Non-pigmented ciliary epithelial cell (primary cell): ENCODE measurements at regions not wholly inside any gene's neighbourhood (a gene's known extent, or its start where the extent isn't known, plus 50 kb on each side); places are given as distances from the start of the nearest gene placed in this dataset.
"Not testable (repeated sequence)": the region's sequence is repeated elsewhere in the genome, so short reads cannot be mapped to it uniquely, and the experiment has no call there.

Source experiments
- DNase-seq: peaks from one replicate; pipeline ENCODE4 v3.0.0-alpha.2; 2010; ENCODE audit warnings: low read depth

GRCh38 chr12:31820832-31821231 is 92.0 kb upstream of the AMN1 start:
- DNase-seq, result no peak

- DNase-seq, result no peak
Observed at GRCh38 chr12:31819427-31819826, 90.6 kb upstream of the AMN1 start.

- no peak for DNase-seq
Observed at GRCh38 chr12:31818623-31819268, 89.9 kb upstream of the AMN1 start.

DNA sequence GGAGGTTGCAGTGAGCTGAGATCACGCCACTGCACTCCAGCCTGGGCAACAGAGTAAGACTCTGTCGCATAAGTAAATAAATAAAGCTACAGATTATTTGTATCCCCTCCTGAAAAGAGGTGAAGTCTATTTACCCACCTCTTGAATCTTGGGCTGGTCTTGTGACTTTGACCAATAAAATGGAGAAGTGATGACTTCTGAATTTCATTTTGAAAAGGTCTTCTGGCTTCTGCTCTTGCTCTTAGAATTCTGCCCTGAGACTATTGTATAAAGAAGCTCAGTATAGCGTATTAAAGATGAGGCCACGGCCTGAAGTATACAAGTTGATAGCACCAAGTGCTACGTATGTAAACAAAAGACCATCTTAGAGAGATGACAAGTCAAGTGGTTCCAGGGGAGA is 88.3 kb upstream of the AMN1 start:
- no peak for DNase-seq

DNA sequence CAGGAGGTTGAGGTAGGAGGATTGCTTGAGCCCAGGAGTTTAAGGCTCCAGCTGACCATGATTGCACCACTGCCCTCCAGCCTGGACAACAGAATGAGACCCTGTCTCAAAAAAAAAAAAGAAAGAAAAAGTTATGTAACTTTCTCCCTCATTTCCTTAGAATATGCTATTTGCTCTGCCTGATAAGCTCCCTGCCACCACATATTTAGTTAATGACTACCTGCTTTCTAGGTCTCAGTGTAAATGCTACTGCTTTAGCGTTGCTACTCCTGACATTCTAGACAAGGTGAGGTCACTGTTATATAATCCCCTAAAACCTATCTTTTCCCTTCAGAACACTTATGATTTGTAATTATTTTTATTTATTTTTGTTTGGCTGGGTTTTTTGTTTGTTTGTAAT is 86.3 kb upstream of the AMN1 start:
- no peak for DNase-seq

DNA sequence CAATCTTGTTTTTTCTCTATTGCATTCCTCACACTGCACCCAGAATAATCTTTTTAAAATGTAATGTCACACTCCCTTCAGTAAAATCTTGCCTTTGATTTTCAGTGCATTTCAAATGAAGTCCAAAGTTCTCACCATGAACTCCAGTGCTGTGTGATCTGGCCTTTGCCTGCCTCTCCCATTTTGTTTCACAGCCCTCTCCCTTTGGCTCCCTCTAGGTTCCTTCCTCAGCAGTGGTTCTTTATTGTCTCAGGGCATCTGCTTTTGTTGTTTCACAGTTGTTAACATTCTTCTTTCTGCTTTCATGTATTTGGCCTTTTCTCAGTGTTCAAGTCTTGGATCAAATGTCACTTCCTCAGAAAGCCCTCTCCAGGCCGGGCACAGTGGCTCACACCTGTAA is 84.5 kb upstream of the AMN1 start:
- DNase-seq, result no peak

GRCh38 chr12:31807773-31808097 is 78.9 kb upstream of the AMN1 start:
- no peak for DNase-seq

DNA sequence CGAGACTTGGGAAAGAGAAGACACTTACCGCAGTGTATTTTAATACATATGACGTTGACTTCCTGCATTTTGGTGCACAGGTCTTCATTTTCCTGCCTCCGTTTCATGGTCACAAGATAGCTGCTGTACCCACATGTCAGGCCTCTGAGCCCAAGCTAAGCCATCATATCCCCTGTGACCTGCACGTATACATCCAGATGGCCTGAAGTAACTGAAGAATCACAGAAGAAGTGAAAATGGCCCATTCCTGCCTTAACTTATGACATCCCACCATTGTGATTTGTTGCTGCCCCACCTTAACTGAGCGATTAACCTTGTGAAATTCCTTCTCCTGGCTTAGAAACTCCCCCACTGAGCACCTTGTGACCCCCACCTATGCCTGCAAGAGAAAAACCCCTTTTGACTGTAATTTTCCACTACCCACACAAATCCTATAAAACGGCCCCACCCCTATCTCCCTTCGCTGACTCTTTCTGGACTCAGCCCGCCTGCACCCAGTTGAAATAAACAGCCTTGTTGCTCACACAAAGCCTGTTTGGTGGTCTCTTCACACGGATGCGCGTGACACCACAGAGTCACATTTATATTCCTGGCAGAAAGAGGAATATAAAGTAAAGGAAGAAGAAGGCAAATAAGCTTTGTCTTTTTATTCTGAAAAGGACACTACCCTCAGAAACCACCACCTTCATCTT is 78.4 kb upstream of the AMN1 start:
- not testable (repeated sequence) for DNase-seq

DNA sequence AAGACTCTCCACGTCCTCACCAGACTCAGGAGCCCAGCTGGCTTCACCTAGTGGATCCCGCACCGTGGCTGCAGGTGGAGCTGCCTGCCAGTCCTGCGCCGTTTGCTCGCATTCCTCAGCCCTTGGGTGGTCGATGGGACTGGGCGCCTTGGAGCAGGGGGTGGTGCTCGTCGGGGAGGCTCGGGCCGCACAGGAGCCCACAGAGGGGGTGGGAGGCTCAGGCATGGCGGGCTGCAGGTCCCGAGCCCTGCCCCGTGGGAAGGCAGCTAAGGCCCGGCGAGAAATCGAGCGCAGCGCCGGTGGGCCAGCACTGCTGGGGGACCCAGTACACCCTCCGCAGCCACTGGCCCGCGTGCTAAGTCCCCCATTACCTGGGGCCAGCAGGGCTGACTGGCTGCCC is 76.9 kb upstream of the AMN1 start:
- DNase-seq, result not testable (repeated sequence)

- DNase-seq, result not testable (repeated sequence)
Observed at GRCh38 chr12:31804707-31805106, 75.9 kb upstream of the AMN1 start.

DNA sequence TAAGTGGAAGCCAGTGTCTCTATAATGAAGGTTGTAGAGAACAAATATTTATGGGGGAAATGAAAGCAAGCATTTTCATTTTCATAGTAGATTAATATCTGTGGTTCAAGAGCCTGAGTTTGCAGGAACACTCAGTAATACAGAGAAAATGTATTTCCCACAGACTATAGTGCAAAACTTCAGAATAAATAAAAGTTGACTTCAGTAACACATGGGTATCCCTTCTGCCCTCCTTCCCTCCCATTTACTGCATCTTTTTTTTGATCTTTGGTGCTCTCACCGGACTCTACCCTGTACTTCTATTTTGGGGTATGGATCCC is 75.3 kb upstream of the AMN1 start:
- no peak for DNase-seq

DNA sequence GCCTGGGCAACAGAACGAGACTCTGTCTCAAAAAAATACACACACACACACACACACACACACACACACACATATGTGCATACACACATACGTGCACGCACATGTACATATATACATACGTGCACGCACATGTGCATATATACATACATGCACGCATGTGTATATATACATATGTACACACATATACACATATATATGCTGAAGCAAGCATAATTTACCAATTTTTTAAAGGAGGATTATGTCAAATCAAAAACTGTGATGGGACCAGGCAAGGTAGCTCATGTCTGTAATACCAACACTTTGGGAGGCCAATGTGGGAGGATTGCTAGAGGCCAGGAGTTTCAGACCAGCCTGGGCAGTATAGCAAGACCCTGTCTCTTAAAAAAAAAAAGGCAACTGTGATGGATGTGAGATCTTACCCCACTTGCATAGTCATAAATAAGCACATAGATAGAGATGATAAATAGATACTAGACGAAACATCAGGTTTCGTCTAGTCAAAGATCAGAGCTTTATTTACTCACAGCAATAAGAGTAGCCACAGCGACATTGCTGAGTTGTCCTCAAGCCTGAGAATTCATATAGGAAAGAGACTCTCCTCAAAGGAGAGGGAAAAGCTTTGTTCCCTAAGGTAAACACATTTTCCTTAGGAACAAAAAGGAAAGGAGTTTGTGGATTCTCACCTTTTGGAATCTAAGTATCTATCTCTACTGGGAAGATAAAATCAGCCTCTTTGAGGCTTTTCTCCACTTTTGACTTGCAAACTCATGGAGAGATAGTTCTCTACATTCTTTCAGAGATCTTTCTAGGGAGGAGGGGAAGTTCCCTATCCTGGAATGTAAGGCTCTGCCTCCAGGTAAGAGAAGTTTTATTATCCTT is 74.7 kb upstream of the AMN1 start:
- no peak for DNase-seq

GRCh38 chr12:31801872-31802271 is 73.1 kb upstream of the AMN1 start:
- DNase-seq, result no peak

DNA sequence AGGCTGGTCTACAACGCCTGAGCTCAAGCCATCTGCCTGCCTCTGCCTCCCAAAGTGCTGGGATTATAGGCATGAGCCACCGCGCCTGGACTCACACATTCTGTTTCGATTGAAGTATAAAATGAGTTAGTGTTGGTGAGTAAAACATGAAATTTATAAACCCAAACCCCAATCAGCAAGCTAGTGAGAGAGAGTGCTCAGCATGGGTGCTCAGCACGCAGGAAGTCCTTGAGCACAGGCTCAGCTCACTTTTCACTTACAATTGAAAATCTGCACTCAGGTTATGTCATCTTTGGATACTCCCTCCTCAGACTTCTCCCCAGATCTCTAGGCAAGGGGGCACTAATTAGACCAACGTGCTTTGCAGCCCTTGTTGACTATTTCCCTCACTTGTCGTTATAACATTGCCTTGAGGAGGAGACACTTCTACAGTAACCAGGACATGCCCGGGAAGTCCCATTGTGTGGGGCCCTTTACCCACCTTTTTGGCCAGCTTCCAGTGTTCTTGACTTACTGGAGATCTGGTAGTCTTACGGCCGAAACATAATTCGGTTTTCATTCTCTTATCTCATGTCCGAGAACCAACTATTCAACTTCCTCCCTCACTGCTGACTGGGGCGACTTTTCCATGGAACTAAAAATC is 68.5 kb upstream of the AMN1 start:
- DNase-seq, result no peak

DNA sequence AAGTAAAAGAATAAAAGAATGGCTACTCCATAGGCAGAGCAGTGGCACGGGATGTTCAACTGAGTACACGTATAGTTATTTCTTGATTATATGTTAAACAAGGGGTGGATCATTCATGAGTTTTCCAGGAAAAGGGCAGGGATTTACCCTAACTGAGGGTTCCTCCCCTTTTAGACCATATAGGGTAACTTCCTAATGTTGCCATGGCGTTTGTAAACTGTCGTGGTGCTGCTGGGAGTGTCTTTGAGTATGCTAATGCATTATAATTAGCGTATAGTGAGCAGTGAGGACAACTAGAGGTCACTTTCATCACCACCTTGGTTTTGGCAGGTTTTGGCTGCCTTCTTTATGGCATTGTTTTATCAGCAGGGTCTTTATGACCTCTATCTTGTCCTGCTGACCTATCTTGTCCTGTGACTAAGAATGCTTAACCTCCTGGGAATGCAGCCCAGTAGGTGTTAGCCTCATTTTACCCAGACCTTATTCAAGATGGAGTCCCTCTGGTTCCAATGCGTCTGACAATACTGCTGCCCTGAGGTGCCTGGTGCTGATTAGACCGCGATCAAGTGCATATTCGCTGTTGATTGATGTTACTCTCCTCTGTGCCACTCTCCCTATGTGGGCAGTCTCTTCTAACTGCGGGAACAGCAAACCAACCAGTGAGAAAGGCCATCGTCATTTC is 67.6 kb upstream of the AMN1 start:
- DNase-seq, result no peak

GRCh38 chr12:31794745-31795144 is 65.9 kb upstream of the AMN1 start:
- DNase-seq, result no peak

DNA sequence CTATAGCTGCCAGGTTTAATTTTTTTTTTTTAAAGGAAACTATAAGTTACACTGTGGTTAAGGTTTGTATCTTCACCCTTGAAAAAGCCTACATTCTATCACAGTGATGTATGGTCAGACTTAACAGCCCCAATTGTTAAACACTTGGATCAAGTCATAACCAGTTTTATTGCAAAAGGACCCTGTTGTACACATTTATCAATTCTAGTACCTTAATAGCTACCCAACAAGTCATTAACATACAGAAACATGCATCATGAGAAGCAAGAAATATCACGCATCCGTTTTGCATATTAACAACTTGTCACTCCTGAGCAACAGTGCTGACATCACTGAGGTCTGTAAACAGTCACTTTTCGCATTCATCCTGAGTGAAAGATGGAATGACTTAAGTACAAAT is 62.4 kb upstream of the AMN1 start:
- DNase-seq, result not testable (repeated sequence)

GRCh38 chr12:31790759-31791158 is 61.9 kb upstream of the AMN1 start:
- no peak for DNase-seq

GRCh38 chr12:31785318-31785717 is 56.5 kb upstream of the AMN1 start:
- no peak for DNase-seq

GRCh38 chr12:31783996-31784645 is 55.3 kb upstream of the AMN1 start:
- DNase-seq, result no peak

- DNase-seq, result no peak
Observed at GRCh38 chr12:31783556-31783955, 54.7 kb upstream of the AMN1 start.
